ENCODE measurements at regions not wholly inside any gene's neighbourhood (a gene's known extent, or its start where the extent isn't known, plus 50 kb on each side); places are given as distances from the start of the nearest gene placed in this dataset.
"Not testable (repeated sequence)": the region's sequence is repeated elsewhere in the genome, so short reads cannot be mapped to it uniquely, and the experiment has no call there.

GRCh38 chrX:38939067-38939466, 137.8 kb downstream of the MID1IP1 start:
- DNase-seq (ENCODE audit: low read depth in 2 of 2), result no peak

DNA sequence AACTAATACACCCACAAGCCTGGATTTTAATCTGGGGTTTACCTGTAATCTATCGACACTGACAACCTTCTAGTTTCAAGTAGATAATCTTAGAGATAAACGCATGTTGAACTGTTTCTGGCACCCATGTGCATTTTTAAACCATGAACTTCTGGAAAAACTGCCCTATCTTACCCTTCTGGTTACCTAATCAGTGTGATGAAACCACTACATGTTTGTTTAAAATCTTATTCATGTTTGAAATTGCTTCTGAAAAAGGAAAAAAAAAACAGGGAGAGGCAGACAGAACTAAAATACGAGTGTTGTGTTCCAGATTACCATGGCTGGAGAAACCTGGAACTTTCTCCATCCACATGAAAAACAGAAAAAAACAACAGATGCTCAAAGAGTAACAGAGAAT, 139.3 kb downstream of the MID1IP1 start:
- no peak for DNase-seq (ENCODE audit: low read depth in 2 of 2)

DNA sequence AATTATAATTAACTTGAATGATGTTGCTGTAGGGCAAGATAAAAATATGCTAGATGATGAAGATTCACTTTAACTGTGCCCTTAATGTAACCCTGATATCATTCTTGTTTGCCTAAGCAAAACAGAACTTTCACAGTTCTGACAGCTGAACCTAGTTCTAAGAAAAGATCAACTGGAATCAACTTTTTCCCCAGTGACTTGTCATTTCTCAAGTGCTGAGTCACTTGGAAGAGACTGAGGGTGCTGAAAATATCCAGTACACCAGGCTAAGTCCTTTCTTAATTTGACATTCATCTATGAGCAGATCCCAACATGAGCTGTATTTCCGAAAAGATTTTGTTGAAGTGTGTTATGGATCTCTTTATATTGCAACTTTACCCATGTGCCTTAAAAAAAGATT, 140.4 kb downstream of the MID1IP1 start:
- no peak for DNase-seq (ENCODE audit: low read depth in 2 of 2)

DNA sequence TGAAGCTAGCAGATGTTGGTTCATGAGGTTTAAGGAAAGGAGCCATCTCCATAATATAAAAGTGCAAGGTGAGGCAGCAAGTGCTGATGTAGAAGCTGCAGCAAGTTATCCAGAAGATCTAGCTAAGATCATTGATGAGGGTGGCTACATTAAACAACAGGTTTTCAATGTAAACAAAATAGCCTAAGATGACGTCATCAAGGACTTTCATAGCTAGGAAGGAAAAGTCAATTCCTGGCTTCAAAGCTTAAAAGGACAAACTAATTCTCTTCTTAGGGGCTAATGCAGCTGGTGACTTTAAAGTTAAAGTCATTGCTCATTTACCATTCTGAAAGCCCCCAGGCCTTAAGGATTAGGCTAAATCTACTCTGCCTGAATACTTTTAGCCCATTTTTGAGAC, 141.9 kb downstream of the MID1IP1 start:
- no peak for DNase-seq (ENCODE audit: low read depth in 2 of 2)

DNA sequence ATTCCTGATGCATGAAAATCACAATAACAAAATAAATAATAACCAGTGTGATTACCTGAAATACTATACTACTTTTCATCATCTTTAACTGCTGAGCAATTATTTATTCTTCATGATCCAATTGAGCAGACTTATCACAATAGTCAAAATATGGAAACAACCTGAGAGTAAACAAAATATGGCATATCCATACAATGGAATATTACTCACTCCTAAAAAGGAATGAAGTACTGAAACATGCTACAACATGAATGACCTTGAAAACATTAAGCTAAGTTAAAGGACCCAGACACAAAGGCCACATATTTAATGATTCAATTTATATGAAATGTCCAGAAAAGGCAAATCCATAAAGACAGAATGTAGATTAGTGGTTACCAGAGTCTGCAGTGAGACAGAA, 146.8 kb downstream of the MID1IP1 start:
- no peak for DNase-seq (ENCODE audit: low read depth in 2 of 2)

DNA sequence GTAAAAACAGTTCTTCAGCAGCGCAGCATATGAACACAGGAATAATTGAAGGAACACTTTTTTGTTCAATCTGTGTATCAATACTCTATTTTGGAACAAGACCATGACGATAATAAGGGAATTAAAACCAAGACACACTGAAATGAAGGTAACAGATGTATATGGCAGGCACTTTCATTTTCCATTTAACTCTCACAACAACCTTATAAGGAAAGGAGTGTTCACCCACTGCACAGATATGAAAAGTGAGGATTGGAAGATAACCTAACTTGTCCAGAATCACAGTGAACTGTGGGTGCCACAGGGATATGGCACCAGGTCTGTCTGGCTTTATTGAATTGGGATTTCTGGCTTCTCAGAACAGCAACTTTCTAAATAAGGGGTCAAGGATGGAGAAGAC, 153.3 kb downstream of the MID1IP1 start:
- DNase-seq (ENCODE audit: low read depth in 2 of 2), result no peak

- DNase-seq (ENCODE audit: low read depth in 2 of 2), result no peak
Measured at GRCh38 chrX:38959736-38960135, 158.5 kb downstream of the MID1IP1 start.

DNA sequence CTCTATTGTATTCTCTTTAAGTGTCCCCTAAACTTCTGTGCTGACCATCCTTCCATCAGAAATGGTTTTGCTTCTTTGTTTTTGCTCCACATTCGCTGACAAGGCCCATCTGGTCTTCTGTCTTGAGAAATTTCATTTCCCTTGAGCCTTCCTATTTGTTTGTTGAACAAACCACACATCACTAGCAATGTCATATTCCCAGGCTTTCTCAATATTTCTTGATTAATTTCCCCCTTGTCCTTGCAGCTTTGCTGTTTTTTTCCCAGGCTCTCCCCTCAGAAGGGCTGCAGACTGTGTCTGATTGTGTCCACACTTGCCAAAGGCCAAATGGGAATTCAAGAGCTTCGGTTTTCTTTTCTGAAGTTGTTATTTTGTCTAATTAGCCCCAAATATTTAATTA, 158.9 kb downstream of the MID1IP1 start:
- DNase-seq (ENCODE audit: low read depth in 2 of 2), result no peak

GRCh38 chrX:38961936-38962335, 160.7 kb downstream of the MID1IP1 start:
- DNase-seq (ENCODE audit: low read depth in 2 of 2), result no peak

DNA sequence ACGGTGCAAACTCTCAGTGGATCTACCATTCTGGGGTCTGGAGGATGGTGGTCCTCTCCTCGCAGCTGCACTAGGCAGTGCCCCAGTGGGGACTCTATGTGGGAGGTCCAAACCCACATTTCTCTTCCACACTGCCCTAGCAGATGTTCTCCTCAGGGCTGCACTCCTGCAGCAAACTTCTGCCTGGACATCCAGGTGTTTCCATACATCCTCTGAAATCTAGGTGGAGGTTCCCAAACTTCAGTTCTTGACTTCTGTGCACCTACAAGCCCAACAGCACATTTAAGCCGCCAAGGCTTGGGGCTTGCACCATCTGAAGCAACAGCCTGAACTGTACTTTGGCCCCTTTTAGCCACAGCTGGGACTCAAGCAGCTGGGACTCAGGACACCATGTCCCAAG, 162.0 kb downstream of the MID1IP1 start:
- DNase-seq (ENCODE audit: low read depth in 2 of 2), result not testable (repeated sequence)

DNA sequence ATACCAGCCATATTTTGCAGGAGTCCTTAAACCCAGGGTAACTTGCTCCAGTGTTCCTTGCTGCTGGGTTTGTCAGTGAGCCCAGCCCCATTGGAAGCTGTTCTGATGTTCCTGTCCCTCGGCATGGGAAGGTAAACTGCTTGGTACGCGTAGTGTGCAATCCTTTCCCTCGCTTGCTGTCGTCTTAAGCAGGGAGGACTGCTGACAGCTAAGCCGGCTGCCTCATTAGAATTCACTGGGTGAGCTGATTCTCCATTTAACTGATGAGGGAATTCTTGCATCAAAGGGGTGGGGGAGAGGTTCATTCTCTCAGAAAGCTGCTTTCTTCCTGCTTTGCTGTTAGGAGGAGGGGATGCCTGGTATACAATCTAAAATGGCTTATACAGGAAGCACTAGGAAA, 164.6 kb downstream of the MID1IP1 start:
- no peak for DNase-seq (ENCODE audit: low read depth in 2 of 2)

DNA sequence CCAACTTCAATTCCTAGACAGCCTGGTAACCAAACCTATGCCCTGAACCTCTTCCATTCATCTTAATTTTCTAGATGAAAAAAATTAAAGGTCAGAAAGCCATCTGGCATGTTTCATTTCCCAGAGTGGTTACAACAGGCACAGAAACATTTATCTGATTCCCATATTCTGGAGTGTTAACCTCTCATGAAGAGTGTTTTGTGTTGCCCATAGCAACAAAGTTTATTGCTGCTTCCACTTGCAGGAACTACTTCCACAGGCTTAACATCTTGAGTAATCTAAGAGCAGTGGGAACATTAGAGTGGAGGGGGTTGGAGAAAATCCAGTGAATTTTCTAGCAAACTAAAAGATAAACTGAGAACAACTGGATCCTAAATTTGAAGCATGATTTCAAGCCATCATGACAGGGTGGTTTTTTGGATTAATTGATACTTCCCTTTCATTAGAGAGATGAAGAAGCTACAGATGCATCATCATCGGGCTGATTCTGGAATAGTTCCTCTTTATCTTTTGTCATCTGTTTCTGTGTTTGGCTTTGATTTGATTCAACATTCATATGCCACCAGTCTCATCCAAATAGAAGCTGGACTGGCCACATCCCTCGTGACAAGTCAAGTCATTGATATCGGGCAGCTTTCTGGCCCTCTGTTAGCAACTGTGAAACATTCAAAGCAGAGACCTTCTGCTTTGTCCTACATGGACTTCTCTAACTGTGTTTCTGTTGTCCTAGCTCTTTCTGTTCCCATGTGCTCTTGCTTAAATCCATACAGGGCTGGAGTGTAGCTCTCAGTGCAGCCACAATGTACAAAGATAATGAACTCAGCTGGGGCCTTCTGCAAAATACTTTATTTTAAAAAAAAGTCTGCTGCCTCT, 167.3 kb downstream of the MID1IP1 start:
- no peak for DNase-seq (ENCODE audit: low read depth in 2 of 2)

DNA sequence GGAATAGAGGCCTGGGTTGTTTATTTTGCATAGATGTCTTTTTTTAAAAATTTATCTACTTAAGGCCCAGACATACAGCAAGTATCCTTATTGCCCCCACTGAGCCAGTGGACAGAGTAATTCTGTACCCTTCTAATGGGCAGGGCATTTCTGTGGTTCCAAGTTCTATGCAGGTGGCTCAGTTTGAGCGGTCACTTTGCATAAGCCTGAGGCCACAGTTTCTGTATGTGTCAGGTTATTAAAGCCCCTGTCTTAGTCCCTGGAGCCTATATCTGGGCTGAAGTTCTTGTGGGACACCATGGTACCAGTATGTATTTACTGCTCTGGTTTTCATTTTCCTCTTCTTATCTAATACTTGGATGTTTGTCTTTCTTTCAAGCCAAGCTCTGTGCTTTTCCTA, 168.8 kb downstream of the MID1IP1 start:
- no peak for DNase-seq (ENCODE audit: low read depth in 2 of 2)

DNA sequence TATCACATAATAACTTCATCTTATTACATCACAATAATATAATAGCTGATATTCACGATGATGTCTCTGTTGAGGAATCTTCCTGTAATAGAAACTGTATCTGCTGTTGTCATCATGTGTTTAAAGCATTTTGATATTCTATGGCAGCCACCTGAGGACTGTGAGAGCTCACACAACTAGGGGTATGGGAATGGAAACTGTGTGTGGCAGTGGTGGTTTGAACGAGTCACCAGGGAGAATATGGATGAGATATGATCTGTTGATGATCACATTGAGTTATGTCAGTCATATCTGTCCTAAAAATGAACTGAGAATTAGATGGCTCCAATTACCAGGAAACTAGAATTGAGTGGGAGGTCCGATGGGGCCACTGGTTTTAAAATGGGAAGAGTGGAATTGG, 169.6 kb downstream of the MID1IP1 start:
- DNase-seq (ENCODE audit: low read depth in 2 of 2), result no peak

DNA sequence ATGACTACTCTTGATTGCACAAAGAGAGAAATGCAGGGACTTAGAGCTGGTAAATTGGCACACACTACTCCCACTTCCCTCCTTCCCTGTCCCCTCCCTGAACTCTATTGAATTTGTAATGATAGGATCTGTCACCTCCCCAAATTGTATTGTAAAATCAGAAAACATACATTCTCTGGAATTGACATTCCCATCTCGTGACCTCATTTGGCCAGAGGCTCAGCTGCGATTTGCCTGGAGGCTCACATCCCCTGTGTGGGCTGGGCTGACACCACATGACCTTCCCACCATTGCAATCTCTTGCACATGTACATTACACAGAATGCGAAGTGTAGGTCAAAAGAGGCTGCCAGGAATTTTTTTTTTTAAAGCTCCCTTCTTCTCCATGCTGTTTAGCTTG, 172.1 kb downstream of the MID1IP1 start:
- DNase-seq (ENCODE audit: low read depth in 2 of 2), result no peak

- no peak for DNase-seq (ENCODE audit: low read depth in 2 of 2)
Measured at GRCh38 chrX:38974542-38974941, 173.3 kb downstream of the MID1IP1 start.

DNA sequence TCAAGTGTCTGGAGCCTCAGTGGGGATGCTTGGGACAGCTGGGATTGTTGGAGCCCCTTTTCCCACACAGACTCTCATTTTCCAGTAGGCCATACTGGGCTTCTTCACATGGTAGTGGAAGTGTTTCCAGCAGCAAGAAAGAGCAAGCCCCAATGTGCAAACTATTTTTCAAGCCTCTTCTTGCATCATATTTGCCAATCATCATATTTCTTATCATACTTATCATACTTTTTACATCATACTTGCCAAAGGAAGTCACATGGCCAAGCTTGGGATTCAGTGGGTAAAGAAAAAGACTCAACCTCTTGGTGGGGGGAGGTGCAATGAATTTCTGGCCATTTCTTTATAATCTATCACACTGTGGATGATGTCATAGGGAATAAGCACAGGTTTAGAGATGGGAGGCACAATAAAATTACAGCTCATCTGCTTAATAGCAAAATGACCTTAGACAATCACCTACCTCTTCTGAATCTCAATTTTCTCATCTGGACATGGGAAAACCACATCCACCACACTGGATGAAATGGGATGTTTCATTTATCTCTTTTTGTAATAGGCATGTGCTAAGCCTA, 174.2 kb downstream of the MID1IP1 start:
- no peak for DNase-seq (ENCODE audit: low read depth in 2 of 2)

- no peak for DNase-seq (ENCODE audit: low read depth in 2 of 2)
Measured at GRCh38 chrX:38982370-38982769, 181.1 kb downstream of the MID1IP1 start.

- DNase-seq (ENCODE audit: low read depth in 2 of 2), result no peak
Measured at GRCh38 chrX:38982843-38983242, 181.6 kb downstream of the MID1IP1 start.

- no peak for DNase-seq (ENCODE audit: low read depth in 2 of 2)
Measured at GRCh38 chrX:38985375-38985774, 184.1 kb downstream of the MID1IP1 start.

- DNase-seq (ENCODE audit: low read depth in 2 of 2), result no peak
Measured at GRCh38 chrX:38985945-38986344, 184.7 kb downstream of the MID1IP1 start.

DNA sequence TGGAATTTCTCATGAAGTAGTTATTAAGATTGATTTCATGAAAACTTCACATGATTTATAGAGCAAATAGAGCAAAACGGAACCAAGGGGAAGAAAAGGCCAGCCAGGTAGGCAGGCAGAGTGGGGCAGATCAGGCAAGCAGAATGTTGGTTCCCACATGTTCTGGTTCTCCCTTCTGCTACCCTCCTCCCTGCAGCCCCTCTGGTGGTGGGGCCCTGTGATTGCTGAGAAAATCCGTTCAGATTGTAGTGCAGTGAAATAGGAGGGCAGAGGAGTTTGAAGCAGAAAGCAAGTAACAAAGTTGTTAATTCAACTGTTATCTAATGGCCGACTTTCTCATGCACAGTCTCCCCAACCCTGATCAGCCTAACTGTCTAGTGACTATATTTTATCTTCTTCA, 185.3 kb downstream of the MID1IP1 start:
- DNase-seq (ENCODE audit: low read depth in 2 of 2), result no peak

DNA sequence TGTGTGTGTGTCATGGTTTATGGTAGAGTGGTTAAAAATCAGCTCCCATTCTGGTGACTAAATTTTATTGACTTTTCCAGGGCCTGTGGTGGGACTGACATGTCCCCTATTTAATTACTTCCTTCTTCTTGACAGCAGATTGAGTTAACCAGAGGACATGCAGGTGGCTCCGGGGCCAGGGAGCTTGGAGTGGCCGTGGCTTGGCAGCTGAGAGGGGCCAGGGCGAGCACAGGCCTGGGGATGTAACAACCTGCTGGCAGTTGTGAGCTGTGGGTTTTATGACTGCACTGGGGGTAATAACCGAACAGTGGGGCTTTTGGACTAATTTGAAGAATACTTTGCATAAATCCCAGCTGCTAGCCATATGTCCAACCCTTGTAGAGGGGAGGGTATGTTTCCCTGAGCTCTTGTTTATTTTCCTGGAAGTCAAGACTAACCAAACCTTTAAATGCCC, 186.0 kb downstream of the MID1IP1 start:
- DNase-seq (ENCODE audit: low read depth in 2 of 2), result no peak

DNA sequence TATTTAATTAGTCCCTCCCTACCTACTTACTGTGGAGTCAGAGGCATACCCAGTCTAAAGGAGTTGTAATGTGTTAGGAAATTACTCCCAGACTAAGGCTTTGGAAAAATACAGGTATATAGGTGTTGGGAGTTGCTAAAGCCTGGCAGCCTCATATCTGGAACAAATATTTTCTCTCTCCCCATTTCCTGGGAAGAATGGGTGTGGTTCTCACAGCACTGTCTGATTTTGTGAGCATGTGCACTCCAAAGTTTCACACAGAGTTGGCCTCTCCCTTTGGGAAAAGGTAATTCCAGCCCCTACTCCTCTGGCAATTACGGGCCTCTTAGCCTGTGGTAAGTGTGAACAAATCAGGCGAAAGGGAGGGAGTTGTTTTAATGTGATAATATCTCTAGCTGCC, 187.0 kb downstream of the MID1IP1 start:
- DNase-seq (ENCODE audit: low read depth in 2 of 2), result no peak

All from activated CD4-positive, alpha-beta T cell treated with anti-CD3 and anti-CD28 coated beads for 24 hours (primary cell).